ENCODE measurements at regions not wholly inside any gene's neighbourhood (a gene's known extent, or its start where the extent isn't known, plus 50 kb on each side); places are given as distances from the start of the nearest gene placed in this dataset.
"Not testable (repeated sequence)": the region's sequence is repeated elsewhere in the genome, so short reads cannot be mapped to it uniquely, and the experiment has no call there.

- not testable (repeated sequence) for DNase-seq (ENCODE audit: low read depth in 2 of 2, low spot score in 1 of 2)
Measured at GRCh38 chr4:9702696-9703095, 78.7 kb upstream of the DRD5 start.

GRCh38 chr4:9703391-9703790 lies 78.0 kb upstream of the DRD5 start:
- peak; percentile 9 to 14 for DNase-seq (ENCODE audit: low read depth in 2 of 2, low spot score in 1 of 2)

GRCh38 chr4:9704126-9704525 lies 77.3 kb upstream of the DRD5 start:
- DNase-seq (ENCODE audit: low read depth in 2 of 2, low spot score in 1 of 2) = not testable (repeated sequence)

GRCh38 chr4:9704551-9705332 lies 76.7 kb upstream of the DRD5 start:
- no peak for DNase-seq (ENCODE audit: low read depth in 2 of 2, low spot score in 1 of 2)

- DNase-seq (ENCODE audit: low read depth in 2 of 2, low spot score in 1 of 2) = not testable (repeated sequence)
Measured at GRCh38 chr4:9707281-9707680, 74.2 kb upstream of the DRD5 start.

GRCh38 chr4:9707936-9708335 lies 73.5 kb upstream of the DRD5 start:
- not testable (repeated sequence) for DNase-seq (ENCODE audit: low read depth in 2 of 2, low spot score in 1 of 2)

GRCh38 chr4:9709724-9710123 lies 71.7 kb upstream of the DRD5 start:
- DNase-seq (ENCODE audit: low read depth in 2 of 2, low spot score in 1 of 2) = no peak

- not testable (repeated sequence) for DNase-seq (ENCODE audit: low read depth in 2 of 2, low spot score in 1 of 2)
Measured at GRCh38 chr4:9715271-9715670, 66.2 kb upstream of the DRD5 start.

GRCh38 chr4:9716093-9716492 lies 65.3 kb upstream of the DRD5 start:
- no peak for DNase-seq (ENCODE audit: low read depth in 2 of 2, low spot score in 1 of 2)

GRCh38 chr4:9718246-9718939 lies 63.0 kb upstream of the DRD5 start:
- not testable (repeated sequence) for DNase-seq (ENCODE audit: low read depth in 2 of 2, low spot score in 1 of 2)

- not testable (repeated sequence) for DNase-seq (ENCODE audit: low read depth in 2 of 2, low spot score in 1 of 2)
Measured at GRCh38 chr4:9722131-9722530, 59.3 kb upstream of the DRD5 start.
